Neural progenitor cell (in vitro differentiated cells): ENCODE measurements at regions not wholly inside any gene's neighbourhood (a gene's known extent, or its start where the extent isn't known, plus 50 kb on each side); places are given as distances from the start of the nearest gene placed in this dataset.

Experiments
- EZH2 ChIP-seq: fragments of 200-600 bp; sonication (generic); IDR thresholded peaks from 2 replicates; pipeline ENCODE4 v1.6.1; 2017; ENCODE audit warnings: antibody characterized with exemption, mild to moderate bottlenecking, moderate library complexity
- TF ChIP-seq, protein P1 (sequence below): fragments of 200-600 bp; sonication (generic); IDR thresholded peaks from 2 replicates; pipeline ENCODE4 v1.5.1; 2017; ENCODE audit warnings: antibody characterized with exemption, mild to moderate bottlenecking

DNA sequence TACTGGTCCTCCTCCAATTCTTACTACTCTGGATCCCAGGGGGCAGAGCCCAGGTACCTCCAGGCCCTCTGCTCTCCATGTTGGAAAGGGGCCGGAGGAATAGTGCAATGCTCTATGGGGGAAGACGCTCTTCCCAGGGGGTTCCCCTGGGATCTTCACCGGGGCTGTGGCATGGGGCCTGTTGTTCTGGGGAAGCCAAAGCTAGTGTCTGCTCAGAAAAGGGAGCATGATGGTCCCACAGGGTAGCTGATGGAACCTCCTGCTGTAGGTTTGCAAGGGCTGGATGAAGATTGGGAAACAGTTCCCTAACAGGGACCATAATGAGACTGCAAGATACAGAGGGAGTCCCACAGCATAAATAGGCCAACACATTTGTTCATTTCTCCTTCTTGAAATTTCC lies 114.7 kb downstream of the IRX5 start:
- TF ChIP-seq, protein P1, sequence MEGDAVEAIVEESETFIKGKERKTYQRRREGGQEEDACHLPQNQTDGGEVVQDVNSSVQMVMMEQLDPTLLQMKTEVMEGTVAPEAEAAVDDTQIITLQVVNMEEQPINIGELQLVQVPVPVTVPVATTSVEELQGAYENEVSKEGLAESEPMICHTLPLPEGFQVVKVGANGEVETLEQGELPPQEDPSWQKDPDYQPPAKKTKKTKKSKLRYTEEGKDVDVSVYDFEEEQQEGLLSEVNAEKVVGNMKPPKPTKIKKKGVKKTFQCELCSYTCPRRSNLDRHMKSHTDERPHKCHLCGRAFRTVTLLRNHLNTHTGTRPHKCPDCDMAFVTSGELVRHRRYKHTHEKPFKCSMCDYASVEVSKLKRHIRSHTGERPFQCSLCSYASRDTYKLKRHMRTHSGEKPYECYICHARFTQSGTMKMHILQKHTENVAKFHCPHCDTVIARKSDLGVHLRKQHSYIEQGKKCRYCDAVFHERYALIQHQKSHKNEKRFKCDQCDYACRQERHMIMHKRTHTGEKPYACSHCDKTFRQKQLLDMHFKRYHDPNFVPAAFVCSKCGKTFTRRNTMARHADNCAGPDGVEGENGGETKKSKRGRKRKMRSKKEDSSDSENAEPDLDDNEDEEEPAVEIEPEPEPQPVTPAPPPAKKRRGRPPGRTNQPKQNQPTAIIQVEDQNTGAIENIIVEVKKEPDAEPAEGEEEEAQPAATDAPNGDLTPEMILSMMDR = no peak
- no peak for TF ChIP-seq EZH2
